HepG2 (cell line): ENCODE measurements at regions not wholly inside any gene's neighbourhood (a gene's known extent, or its start where the extent isn't known, plus 50 kb on each side); places are given as distances from the start of the nearest gene placed in this dataset.

Experiments used
- ARNTL ChIP-seq: sonication (generic); formaldehyde crosslinking; IDR thresholded peaks from 2 replicates; pipeline ENCODE4 v1.4.0; 2020; ENCODE audit warnings: mild to moderate bottlenecking, missing genetic modification reagents
- EP300 ChIP-seq, 3 experiments: sonication (generic) in 1 of 3; formaldehyde crosslinking in 1 of 3; IDR thresholded peaks; 2 replicates each; pipeline versions ENCODE4 v1.5.1 to v1.6.1; 2011 to 2020; ENCODE audit warnings: low read depth in 2 of 3, low read length in 2 of 3, borderline replicate concordance in 1 of 3, improper control_type of control experiment in 1 of 3, mild to moderate bottlenecking in 1 of 3, missing genetic modification reagents in 1 of 3, moderate library complexity in 1 of 3
- EZH2 ChIP-seq: conservative IDR thresholded peaks from 2 replicates; pipeline ENCODE4 v1.6.1; 2012; ENCODE audit warnings: mild to moderate bottlenecking, low read depth, low read length, moderate library complexity
- NFE2 ChIP-seq: sonication (generic); formaldehyde crosslinking; IDR thresholded peaks from 2 replicates; pipeline ENCODE4 v1.4.0; 2020; ENCODE audit warnings: missing genetic modification reagents
- NR2F1 ChIP-seq, 2 experiments: fragments of 450-650 bp in 1 of 2; formaldehyde crosslinking in 1 of 2; IDR thresholded peaks; 2 replicates each; pipeline versions ENCODE4 v1.5.0 to v1.6.1; 2016 to 2020; ENCODE audit warnings: mild to moderate bottlenecking in 1 of 2, missing compliant biosample characterization in 1 of 2, missing genetic modification reagents in 1 of 2, moderate library complexity in 1 of 2
- TGIF2 ChIP-seq: IDR thresholded peaks from 2 replicates; pipeline ENCODE4 v1.6.1; 2016; ENCODE audit warnings: control low read depth, missing compliant biosample characterization
- ZHX2 ChIP-seq, 2 experiments: sonication (generic) in 1 of 2; formaldehyde crosslinking in 1 of 2; IDR thresholded peaks; 2 replicates each; pipeline versions ENCODE4 v1.6.1 to v1.9.0; 2014 to 2022; ENCODE audit warnings: antibody characterized with exemption in 1 of 2, borderline replicate concordance in 1 of 2, inconsistent platforms in 1 of 2, low read depth in 1 of 2, missing genetic modification reagents in 1 of 2
- ZNF282 ChIP-seq: fragments of 450-650 bp; IDR thresholded peaks from 2 replicates; pipeline ENCODE4 v1.6.1; 2018; ENCODE audit not compliant: partially characterized antibody
- TF ChIP-seq, protein P1 (sequence below): sonication (generic); formaldehyde crosslinking; IDR thresholded peaks from 2 replicates; pipeline ENCODE4 v1.5.0; 2020; ENCODE audit warnings: mild to moderate bottlenecking, missing genetic modification reagents, moderate library complexity

GRCh38 chr16:64589836-64590235 lies 532.0 kb downstream of the CDH11 start:
- no peak for TF ChIP-seq NFE2 (CRISPR knock-in tag)
- TF ChIP-seq TGIF2 (CRISPR knock-in tag) = no peak
- TF ChIP-seq ARNTL (CRISPR knock-in tag) = no peak
- no peak for TF ChIP-seq EP300 (IDR thresholded peaks at IDR 0.05; ENCODE audit: low read depth in 2 of 2, low read length in 2 of 2)
- no peak for TF ChIP-seq EP300 (CRISPR knock-in tag; IDR thresholded peaks at IDR 0.05; ENCODE audit: borderline replicate concordance)
- no peak for TF ChIP-seq ZNF282
- no peak for TF ChIP-seq EZH2
- TF ChIP-seq, protein P1, sequence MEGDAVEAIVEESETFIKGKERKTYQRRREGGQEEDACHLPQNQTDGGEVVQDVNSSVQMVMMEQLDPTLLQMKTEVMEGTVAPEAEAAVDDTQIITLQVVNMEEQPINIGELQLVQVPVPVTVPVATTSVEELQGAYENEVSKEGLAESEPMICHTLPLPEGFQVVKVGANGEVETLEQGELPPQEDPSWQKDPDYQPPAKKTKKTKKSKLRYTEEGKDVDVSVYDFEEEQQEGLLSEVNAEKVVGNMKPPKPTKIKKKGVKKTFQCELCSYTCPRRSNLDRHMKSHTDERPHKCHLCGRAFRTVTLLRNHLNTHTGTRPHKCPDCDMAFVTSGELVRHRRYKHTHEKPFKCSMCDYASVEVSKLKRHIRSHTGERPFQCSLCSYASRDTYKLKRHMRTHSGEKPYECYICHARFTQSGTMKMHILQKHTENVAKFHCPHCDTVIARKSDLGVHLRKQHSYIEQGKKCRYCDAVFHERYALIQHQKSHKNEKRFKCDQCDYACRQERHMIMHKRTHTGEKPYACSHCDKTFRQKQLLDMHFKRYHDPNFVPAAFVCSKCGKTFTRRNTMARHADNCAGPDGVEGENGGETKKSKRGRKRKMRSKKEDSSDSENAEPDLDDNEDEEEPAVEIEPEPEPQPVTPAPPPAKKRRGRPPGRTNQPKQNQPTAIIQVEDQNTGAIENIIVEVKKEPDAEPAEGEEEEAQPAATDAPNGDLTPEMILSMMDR (CRISPR knock-in tag) = no peak
- no peak for TF ChIP-seq ZHX2 (IDR thresholded peaks at IDR 0.05; ENCODE audit: low read depth)
- no peak for TF ChIP-seq ZHX2 (CRISPR knock-in tag; IDR thresholded peaks at IDR 0.05; ENCODE audit: borderline replicate concordance)
- no peak for TF ChIP-seq NR2F1 (CRISPR knock-in tag; IDR thresholded peaks at IDR 0.05)
